ENCODE measurements at regions not wholly inside any gene's neighbourhood (a gene's known extent, or its start where the extent isn't known, plus 50 kb on each side); places are given as distances from the start of the nearest gene placed in this dataset.
"Not testable (repeated sequence)": the region's sequence is repeated elsewhere in the genome, so short reads cannot be mapped to it uniquely, and the experiment has no call there.

DNA sequence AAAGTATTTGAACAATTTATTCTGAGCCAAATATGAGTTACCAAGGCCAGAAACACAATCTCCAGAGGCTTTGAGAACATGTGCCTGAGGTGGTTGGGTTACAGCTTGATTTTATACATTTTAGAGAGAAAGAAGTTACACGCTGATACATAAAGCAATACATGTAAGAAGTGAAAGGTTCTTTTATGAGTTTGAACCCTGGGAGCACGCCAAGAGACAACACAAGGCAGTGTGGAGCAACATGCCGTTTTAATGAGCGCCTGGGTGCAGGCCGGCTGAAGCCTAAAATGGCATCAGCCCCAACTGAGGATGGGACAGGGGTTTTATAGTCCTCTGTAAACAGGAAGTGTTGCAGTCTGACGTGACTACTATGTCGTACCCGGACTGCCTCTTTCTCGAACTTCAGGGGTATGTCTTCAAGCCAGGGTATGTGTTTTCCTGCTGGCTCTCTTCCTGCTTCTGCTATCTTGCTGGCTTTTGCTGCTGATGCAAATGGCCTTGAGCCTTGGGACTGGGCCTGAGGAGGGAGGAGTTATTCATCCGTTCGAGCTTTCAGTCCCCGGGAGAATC, 193.7 kb downstream of the CYLC2 start:
- no peak for DNase-seq (ENCODE audit: low read depth)
- no peak overlapping the region for H3K4me3 ChIP-seq (replicated peaks; ENCODE audit: low read depth, low read length)
- TF ChIP-seq, protein P1, sequence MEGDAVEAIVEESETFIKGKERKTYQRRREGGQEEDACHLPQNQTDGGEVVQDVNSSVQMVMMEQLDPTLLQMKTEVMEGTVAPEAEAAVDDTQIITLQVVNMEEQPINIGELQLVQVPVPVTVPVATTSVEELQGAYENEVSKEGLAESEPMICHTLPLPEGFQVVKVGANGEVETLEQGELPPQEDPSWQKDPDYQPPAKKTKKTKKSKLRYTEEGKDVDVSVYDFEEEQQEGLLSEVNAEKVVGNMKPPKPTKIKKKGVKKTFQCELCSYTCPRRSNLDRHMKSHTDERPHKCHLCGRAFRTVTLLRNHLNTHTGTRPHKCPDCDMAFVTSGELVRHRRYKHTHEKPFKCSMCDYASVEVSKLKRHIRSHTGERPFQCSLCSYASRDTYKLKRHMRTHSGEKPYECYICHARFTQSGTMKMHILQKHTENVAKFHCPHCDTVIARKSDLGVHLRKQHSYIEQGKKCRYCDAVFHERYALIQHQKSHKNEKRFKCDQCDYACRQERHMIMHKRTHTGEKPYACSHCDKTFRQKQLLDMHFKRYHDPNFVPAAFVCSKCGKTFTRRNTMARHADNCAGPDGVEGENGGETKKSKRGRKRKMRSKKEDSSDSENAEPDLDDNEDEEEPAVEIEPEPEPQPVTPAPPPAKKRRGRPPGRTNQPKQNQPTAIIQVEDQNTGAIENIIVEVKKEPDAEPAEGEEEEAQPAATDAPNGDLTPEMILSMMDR (IDR thresholded peaks at IDR 0.05; ENCODE audit: low read length, missing control alignments) = no peak

DNA sequence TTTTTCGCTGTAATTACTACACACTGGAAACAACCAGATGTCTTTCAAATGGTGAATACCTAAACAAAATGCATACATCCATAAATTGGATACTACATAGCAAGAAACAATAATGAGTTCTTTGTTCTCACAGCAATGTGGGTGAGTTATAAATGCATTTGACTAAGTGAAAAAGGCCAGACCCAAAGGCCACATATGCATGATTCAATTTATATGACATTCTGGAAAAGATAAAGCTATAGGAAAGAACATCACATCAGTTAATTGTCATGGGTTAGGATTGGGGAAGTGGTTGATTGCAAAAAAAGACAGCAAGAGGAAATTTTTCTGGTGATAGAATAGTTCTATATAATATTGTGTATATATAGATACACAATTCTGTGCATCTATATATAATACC, 198.9 kb downstream of the CYLC2 start:
- TF ChIP-seq, protein P1 (IDR thresholded peaks at IDR 0.05; ENCODE audit: low read length, missing control alignments) = no peak
- DNase-seq (ENCODE audit: low read depth) = no peak
- H3K4me3 ChIP-seq (replicated peaks; ENCODE audit: low read depth, low read length) = no peak overlapping the region

DNA sequence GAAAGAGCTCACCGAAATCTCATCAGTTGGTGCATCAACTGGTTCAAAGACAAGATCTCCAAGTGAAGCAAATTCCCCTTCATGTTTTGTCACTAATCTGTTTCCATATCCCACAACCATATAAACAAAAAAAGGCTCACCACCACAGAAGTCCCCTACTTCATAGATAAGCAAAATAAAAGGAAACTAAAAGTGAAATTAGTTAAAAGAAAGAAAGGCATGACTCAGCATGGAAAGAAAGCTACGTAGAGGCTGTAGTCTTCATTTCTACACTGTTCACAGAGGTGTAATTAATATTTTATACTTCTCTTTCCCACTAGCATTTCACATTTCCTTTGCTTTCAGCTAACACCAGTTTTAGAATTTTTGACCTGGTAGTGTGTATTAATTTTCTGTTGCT, 208.0 kb downstream of the CYLC2 start:
- no peak for DNase-seq (ENCODE audit: low read depth)
- TF ChIP-seq, protein P1 (IDR thresholded peaks at IDR 0.05; ENCODE audit: low read length, missing control alignments) = no peak

DNA sequence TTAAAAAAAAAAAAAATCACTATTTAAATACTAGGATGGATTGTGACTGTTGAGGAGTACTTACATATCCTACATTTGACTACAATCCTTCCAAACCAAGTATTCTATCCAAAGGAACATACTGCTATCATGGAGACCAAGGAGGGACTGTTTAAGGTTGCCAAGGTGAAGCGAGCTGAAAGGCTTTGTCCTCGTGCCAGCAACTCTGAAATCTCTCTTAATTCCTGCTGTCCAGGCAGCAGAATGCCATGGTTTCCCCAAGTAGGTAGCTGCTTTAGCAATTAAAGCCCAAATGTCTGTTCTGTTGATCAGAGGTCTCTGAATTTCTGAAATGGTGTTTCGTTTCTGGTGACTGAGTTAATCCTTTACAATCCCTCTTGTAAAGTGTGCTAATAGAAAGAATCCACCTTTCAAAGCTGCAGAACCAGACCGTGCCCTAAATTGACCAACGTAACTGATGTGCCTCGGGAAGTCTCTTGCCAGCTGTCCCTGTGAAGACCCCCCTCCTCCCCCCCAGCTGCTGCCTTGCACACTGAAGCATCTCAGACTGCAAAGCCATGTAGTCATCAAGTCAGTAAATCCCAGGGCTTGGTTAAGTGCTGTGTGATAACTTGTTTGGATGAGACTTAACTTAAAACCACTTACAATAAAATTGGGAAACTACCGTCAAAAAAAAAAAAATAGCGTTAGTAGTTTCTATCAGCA, 210.9 kb downstream of the CYLC2 start:
- not testable (repeated sequence) for H3K4me3 ChIP-seq (replicated peaks; ENCODE audit: low read depth, low read length); DNase-seq (ENCODE audit: low read depth)

More for the DNA sequence above, 208.0 kb downstream of the CYLC2 start:
- no peak overlapping the region for H3K4me3 ChIP-seq (replicated peaks; ENCODE audit: low read depth, low read length)

DNA sequence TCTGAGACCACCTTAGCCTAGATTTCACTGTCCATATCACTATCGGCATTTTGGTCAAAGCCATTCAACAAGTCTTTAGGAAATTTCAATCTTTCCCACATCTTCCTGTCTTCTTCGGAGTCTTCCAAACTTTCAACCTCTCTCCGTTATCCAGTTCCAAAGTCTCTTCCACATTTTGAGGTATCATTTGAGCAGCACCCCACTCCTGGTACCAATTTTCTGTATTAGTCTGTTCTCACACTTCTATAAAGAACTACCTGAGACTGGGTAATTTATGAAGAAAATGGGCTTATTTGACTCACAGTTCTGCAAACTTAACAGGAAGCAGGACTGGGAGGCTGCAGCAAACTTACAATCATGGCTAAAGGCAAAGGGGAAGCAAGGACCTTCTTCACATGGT, 215.5 kb downstream of the CYLC2 start:
- TF ChIP-seq, protein P1 (IDR thresholded peaks at IDR 0.05; ENCODE audit: low read length, missing control alignments) = no peak
- DNase-seq (ENCODE audit: low read depth) = no peak
- H3K4me3 ChIP-seq (replicated peaks; ENCODE audit: low read depth, low read length) = no peak overlapping the region

DNA sequence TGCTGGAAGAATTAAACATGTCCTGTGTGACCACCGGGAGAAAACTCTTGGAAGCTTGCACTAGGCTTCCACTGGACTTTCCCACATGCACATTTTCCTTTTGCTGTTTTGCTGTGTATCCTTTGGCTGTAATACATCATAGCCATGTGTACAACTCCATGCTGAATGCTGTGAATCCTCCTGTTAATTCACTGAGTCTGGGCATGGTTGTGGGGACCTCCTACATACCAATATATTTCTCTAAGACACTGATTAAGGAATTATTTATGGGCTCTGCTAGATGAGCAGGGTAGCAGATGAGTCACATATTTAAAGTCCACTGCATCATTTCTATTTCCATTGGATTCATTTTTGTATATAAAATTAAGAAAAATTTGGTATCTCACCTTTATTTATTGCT, 220.1 kb downstream of the CYLC2 start:
- no peak for DNase-seq (ENCODE audit: low read depth)
- H3K4me3 ChIP-seq (replicated peaks; ENCODE audit: low read depth, low read length) = no peak overlapping the region
- TF ChIP-seq, protein P1 (IDR thresholded peaks at IDR 0.05; ENCODE audit: low read length, missing control alignments) = no peak

DNA sequence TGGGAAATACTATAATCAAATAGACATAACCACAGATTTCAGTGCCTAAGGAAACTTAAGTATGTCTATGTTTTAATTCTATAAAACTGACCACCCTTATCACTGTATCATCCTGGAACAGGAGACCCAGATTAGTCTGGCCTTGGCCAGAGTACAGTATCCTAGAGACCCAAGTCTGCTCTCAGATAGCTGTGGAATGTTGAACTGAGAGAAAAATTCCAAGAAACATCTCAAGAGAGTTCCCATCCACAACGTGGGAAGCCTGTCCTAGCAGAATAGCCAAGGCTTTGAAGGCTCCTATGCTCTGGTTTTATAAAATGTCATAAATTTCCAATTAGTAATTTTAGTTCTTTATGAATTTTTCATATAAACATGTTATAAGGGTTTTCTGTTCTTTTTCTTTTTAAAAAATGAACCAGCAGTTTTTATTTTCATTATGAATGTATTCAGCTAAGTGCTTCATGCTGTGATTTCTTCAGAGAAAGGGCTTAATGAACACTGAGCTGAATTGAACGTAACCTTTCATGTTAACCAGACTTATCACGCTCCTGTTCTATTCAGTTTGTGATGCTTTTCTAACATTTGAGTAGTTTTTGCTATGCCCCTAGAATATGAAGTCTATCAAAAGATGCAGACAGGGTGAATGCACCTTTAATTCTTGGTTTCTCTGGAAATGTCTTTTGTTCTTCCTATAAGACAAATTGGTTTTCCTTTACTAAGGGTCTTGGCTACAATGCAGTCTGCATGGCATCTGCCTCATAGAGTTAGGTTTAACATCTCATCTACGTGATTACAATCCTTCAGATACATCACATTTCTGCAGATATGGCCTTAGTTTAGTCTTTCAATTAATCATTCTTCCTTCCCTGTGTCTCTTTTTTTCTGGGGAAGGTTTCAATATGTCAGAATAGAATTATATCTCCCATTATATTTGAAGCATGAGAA, 230.8 kb downstream of the CYLC2 start:
- no peak overlapping the region for H3K4me3 ChIP-seq (replicated peaks; ENCODE audit: low read depth, low read length)
- no peak for DNase-seq (ENCODE audit: low read depth)
- TF ChIP-seq, protein P1 (IDR thresholded peaks at IDR 0.05; ENCODE audit: low read length, missing control alignments) = no peak

Data from fibroblast of pulmonary artery (primary cell).